ENCODE measurements at regions not wholly inside any gene's neighbourhood (a gene's known extent, or its start where the extent isn't known, plus 50 kb on each side); places are given as distances from the start of the nearest gene placed in this dataset.

DNA sequence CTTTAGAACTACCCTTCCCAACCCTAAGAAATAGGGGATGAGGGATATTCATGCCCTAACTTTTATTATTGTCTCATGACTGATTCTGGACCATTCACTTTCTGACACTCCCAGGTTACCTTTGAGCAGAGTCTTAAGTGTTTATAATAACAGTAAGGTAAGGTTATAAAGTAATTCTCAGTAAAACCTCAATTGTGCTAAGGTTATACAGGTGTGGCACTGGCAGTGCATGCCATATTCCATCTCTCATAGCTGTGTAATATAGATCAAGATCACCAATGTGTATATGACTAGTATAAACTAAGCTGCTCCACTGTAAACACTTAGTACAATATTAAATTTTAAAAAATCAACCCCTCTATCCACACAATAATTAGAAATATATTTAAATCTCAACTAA lies 89.1 kb downstream of the KCNJ2 start:
- TF ChIP-seq MXD4 (CRISPR knock-in tag; IDR thresholded peaks at IDR 0.05; ENCODE audit: borderline replicate concordance) (no peak), EMX1 (CRISPR knock-in tag; IDR thresholded peaks at IDR 0.05) (no peak), SP1 (CRISPR knock-in tag; conservative IDR thresholded peaks at IDR 0.05) (no peak), CTCF (IDR thresholded peaks at IDR 0.05) (no peak), ELF4 (CRISPR knock-in tag; IDR thresholded peaks at IDR 0.05; ENCODE audit: low read depth) (no peak), ZNF416 (CRISPR knock-in tag; IDR thresholded peaks at IDR 0.05) (no peak)
- TF ChIP-seq, protein P1, sequence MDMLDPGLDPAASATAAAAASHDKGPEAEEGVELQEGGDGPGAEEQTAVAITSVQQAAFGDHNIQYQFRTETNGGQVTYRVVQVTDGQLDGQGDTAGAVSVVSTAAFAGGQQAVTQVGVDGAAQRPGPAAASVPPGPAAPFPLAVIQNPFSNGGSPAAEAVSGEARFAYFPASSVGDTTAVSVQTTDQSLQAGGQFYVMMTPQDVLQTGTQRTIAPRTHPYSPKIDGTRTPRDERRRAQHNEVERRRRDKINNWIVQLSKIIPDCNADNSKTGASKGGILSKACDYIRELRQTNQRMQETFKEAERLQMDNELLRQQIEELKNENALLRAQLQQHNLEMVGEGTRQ (CRISPR knock-in tag; IDR thresholded peaks at IDR 0.05) = no peak
